A673 (cell line): ENCODE measurements at regions not wholly inside any gene's neighbourhood (a gene's known extent, or its start where the extent isn't known, plus 50 kb on each side); places are given as distances from the start of the nearest gene placed in this dataset.
A peak's percentile ranks its signal among the peaks of the same experiment; 100 is the strongest.

Experiments used
- CTCF ChIP-seq: fragments of 300-800, 200-600 bp; sonication (generic); conservative IDR thresholded peaks from 2 replicates; pipeline ENCODE4 v1.5.1; 2017; ENCODE audit warnings: low read depth, mild to moderate bottlenecking, antibody characterized with exemption, low read length, moderate library complexity, mixed read lengths
- EZH2 ChIP-seq: fragments of 200-600 bp; sonication (generic); IDR thresholded peaks from 2 replicates; pipeline ENCODE4 v1.6.1; 2017; ENCODE audit warnings: borderline replicate concordance, low read depth, mild to moderate bottlenecking, mixed read lengths, antibody characterized with exemption, low read length; ENCODE audit not compliant: poor library complexity, severe bottlenecking

GRCh38 chr1:218996362-218996761 lies 177.3 kb upstream of the LYPLAL1 start:
- peak; percentile 45 for TF ChIP-seq CTCF
- TF ChIP-seq EZH2 = no peak
